Astrocyte (in vitro differentiated cells and primary cell): ENCODE measurements at regions not wholly inside any gene's neighbourhood (a gene's known extent, or its start where the extent isn't known, plus 50 kb on each side); places are given as distances from the start of the nearest gene placed in this dataset.

ENCODE experiments used
- DNase-seq: peaks from one replicate; pipeline ENCODE4 v3.0.0-alpha.2; 2010; ENCODE audit warnings: low read depth
- FAIRE-seq: peaks from 2 replicates; lab custom pipeline; 2011; peaks lifted over from hg19 to GRCh38; lab: Jason Lieb, UNC
- H2AFZ ChIP-seq: 2 replicates; pipeline ENCODE4 v1.6.0; 2012; ENCODE audit warnings: low read depth, low read length, inconsistent platforms
- H3K27ac ChIP-seq: 2 replicates; pipeline ENCODE4 v1.5.1; 2011; ENCODE audit warnings: low read depth, low read length, inconsistent platforms
- H3K27me3 ChIP-seq: 2 replicates; pipeline ENCODE4 v1.6.0; 2011; ENCODE audit warnings: low read length, inconsistent platforms; ENCODE audit not compliant: insufficient read depth
- H3K36me3 ChIP-seq: 2 replicates; pipeline ENCODE4 v1.5.1; 2011; ENCODE audit warnings: low read length, inconsistent platforms; ENCODE audit not compliant: insufficient read depth
- H3K4me1 ChIP-seq: 2 replicates; pipeline ENCODE4 v1.5.1; 2011; ENCODE audit warnings: low read length, inconsistent platforms; ENCODE audit not compliant: insufficient read depth
- H3K4me2 ChIP-seq: 2 replicates; pipeline ENCODE4 v1.6.0; 2012; ENCODE audit warnings: low read length, inconsistent platforms
- H3K4me3 ChIP-seq: 2 replicates; pipeline ENCODE4 v1.5.1; 2011; ENCODE audit warnings: low read depth, mild to moderate bottlenecking, low read length, inconsistent platforms; ENCODE audit not compliant: insufficient read depth
- H3K79me2 ChIP-seq: 2 replicates; pipeline ENCODE4 v1.6.0; 2012; ENCODE audit warnings: mild to moderate bottlenecking, low read length, inconsistent platforms; ENCODE audit not compliant: insufficient read depth
- H3K9ac ChIP-seq: 2 replicates; pipeline ENCODE4 v1.6.0; 2012; ENCODE audit warnings: mild to moderate bottlenecking, low read length, inconsistent platforms
- H3K9me3 ChIP-seq: 2 replicates; pipeline ENCODE4 v1.5.1; 2012; ENCODE audit warnings: low read depth, mild to moderate bottlenecking, low read length, inconsistent platforms; ENCODE audit not compliant: insufficient read depth
- H4K20me1 ChIP-seq: 2 replicates; pipeline ENCODE4 v1.6.0; 2012; ENCODE audit warnings: low read length, inconsistent platforms; ENCODE audit not compliant: insufficient read depth
- H3K27ac Mint-ChIP-seq: one replicate; pipeline ENCODE4 v1.8.0; 2021; ENCODE audit warnings: mild to moderate bottlenecking, mixed read lengths; ENCODE audit not compliant: unreplicated experiment
- H3K27me3 Mint-ChIP-seq: one replicate; pipeline ENCODE4 v1.8.0; 2021; ENCODE audit warnings: low read depth, mixed read lengths; ENCODE audit not compliant: unreplicated experiment
- H3K36me3 Mint-ChIP-seq: one replicate; pipeline ENCODE4 v1.8.0; 2021; ENCODE audit warnings: low read depth, mixed read lengths; ENCODE audit not compliant: unreplicated experiment
- H3K4me1 Mint-ChIP-seq: one replicate; pipeline ENCODE4 v1.8.0; 2021; ENCODE audit warnings: low read depth, mixed read lengths; ENCODE audit not compliant: unreplicated experiment
- H3K4me3 Mint-ChIP-seq: one replicate; pipeline ENCODE4 v1.8.0; 2021; ENCODE audit warnings: mild to moderate bottlenecking, moderate library complexity, mixed read lengths; ENCODE audit not compliant: unreplicated experiment
- H3K9me3 Mint-ChIP-seq: one replicate; pipeline ENCODE4 v1.8.0; 2021; ENCODE audit warnings: mild to moderate bottlenecking, mixed read lengths; ENCODE audit not compliant: unreplicated experiment
- EZH2 ChIP-seq: IDR thresholded peaks from 2 replicates; pipeline ENCODE4 v1.6.1; 2012; ENCODE audit warnings: mild to moderate bottlenecking, low read length, inconsistent platforms; ENCODE audit not compliant: insufficient read depth
- TF ChIP-seq, protein P1 (sequence below): IDR thresholded peaks from 2 replicates; pipeline ENCODE4 v1.5.1; 2011; ENCODE audit warnings: low read depth, mild to moderate bottlenecking, inconsistent platforms, low read length, moderate library complexity; ENCODE audit not compliant: insufficient read depth

DNA sequence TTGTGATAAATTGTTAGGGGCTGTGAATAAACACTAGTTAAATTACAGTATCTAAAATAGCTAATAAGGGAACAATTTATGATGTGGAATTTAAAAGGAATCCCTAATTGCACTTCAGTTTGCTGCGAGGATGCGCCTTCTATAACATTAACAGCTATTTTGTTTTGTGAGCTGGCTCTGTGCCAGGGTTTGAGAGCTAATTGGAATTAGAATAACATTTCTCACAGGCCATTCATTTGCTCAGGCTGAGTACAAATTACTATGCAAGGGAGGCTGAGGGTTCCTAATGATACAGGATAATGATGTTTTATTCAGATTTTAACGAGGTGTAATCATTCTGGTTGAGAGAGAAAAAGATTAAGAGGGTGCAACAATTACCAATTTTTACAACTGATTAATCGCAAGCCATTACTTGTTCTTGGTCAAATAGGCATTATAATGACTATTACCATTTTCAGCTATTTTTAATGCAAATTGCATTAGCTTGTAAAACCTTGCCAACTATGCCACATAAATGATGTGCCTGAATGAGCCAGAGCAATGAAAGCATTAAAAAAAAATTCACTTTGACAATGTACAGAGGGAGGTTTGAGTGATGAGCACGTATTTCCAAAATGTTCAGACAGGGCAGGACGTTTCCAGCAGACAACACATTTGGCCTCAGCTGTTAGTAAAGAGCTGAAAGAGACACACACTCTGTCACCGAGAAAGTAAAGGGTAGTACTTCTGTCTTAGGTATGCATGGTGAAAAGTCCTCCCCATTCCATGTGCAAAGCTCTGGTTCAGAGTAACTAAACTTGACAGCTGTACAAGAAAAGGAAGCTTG lies 576.5 kb downstream of the TLE1 start:
- H3K4me1 Mint-ChIP-seq: peaks cover 15% of the 10 kb centered on the region
- no peak for FAIRE-seq

DNA sequence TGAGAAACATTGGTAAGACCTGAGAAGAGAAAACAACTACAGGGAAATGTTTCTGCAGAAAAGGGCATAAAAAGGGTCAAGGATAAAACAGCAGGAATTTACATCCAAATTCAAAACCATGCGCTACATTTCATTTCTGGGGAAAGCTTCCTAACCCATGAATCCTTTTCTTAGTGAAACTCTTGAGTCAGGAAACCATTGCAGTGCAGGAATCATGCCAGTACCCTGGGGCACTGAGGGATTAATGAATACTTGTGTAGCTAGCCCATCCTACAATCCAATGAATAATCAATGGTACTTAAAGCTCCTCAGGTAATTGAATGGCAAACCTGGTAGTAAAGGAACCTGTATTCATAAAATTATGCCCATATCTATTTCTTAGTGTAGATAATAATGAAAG lies 580.5 kb downstream of the TLE1 start:
- DNase-seq (no peak), FAIRE-seq (no peak)
- Histone ChIP-seq H3K27ac (no peak overlapping the region), H3K4me2 (no peak overlapping the region), H3K4me3 (no peak overlapping the region), H3K27me3 (no peaks in the 10 kb centered on the region), H3K79me2 (no peaks in the 10 kb centered on the region), H4K20me1 (no peaks in the 10 kb centered on the region), H2AFZ (no peak overlapping the region), H3K36me3 (no peaks in the 10 kb centered on the region), H3K9me3 (no peaks in the 10 kb centered on the region), H3K4me1 (no peaks in the 10 kb centered on the region), H3K9ac (no peak overlapping the region)
- Mint-ChIP-seq H3K9me3 (no peaks in the 10 kb centered on the region), H3K4me1 (peaks cover 14% of the 10 kb centered on the region), H3K4me3 (no peak overlapping the region), H3K27me3 (no peaks in the 10 kb centered on the region), H3K27ac (no peak overlapping the region), H3K36me3 (no peaks in the 10 kb centered on the region)
- TF ChIP-seq EZH2: no peak
- TF ChIP-seq, protein P1, sequence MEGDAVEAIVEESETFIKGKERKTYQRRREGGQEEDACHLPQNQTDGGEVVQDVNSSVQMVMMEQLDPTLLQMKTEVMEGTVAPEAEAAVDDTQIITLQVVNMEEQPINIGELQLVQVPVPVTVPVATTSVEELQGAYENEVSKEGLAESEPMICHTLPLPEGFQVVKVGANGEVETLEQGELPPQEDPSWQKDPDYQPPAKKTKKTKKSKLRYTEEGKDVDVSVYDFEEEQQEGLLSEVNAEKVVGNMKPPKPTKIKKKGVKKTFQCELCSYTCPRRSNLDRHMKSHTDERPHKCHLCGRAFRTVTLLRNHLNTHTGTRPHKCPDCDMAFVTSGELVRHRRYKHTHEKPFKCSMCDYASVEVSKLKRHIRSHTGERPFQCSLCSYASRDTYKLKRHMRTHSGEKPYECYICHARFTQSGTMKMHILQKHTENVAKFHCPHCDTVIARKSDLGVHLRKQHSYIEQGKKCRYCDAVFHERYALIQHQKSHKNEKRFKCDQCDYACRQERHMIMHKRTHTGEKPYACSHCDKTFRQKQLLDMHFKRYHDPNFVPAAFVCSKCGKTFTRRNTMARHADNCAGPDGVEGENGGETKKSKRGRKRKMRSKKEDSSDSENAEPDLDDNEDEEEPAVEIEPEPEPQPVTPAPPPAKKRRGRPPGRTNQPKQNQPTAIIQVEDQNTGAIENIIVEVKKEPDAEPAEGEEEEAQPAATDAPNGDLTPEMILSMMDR: no peak

More for the DNA sequence above, 576.5 kb downstream of the TLE1 start:
- Histone ChIP-seq H3K36me3 (no peaks in the 10 kb centered on the region), H3K4me2 (peak overlapping the region; percentile 2), H3K79me2 (no peaks in the 10 kb centered on the region), H3K27me3 (no peaks in the 10 kb centered on the region), H2AFZ (no peak overlapping the region), H3K27ac (no peak overlapping the region), H3K9me3 (no peaks in the 10 kb centered on the region), H3K9ac (no peak overlapping the region), H3K4me3 (no peak overlapping the region), H3K4me1 (no peaks in the 10 kb centered on the region), H4K20me1 (no peaks in the 10 kb centered on the region)
- no peak for TF ChIP-seq EZH2
- TF ChIP-seq, protein P1: no peak
- H3K27ac Mint-ChIP-seq: no peak overlapping the region
- no peaks in the 10 kb centered on the region for H3K36me3 Mint-ChIP-seq
- no peaks in the 10 kb centered on the region for H3K9me3 Mint-ChIP-seq
- H3K27me3 Mint-ChIP-seq: no peaks in the 10 kb centered on the region
- H3K4me3 Mint-ChIP-seq: no peak overlapping the region
- DNase-seq: no peak

DNA sequence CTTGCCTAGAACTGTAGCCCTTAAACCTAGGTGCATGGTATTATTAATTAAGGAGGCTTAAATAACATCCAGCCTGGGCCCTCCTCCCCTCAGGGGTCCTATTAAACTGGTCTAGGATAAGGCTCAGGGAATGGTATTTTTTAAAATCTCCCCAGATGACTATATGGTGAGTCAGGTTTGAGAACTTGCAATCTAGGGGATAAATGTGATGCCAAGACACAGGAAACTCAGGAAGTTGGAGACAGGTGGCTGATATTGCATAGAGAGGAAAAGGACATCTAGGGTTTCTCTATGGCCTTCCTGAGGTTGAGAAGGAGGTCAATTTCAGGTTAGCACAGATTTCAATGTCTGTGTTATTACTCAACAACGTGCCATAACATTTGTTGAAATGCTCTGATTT lies 581.0 kb downstream of the TLE1 start:
- Histone ChIP-seq H3K9me3 (no peaks in the 10 kb centered on the region), H3K4me1 (no peaks in the 10 kb centered on the region), H3K27me3 (no peaks in the 10 kb centered on the region), H3K27ac (no peak overlapping the region), H4K20me1 (no peaks in the 10 kb centered on the region), H3K79me2 (no peaks in the 10 kb centered on the region), H3K9ac (no peak overlapping the region), H3K4me2 (no peak overlapping the region), H3K36me3 (no peaks in the 10 kb centered on the region), H3K4me3 (no peak overlapping the region), H2AFZ (no peak overlapping the region)
- Mint-ChIP-seq H3K4me3 (no peak overlapping the region), H3K27ac (no peak overlapping the region), H3K9me3 (no peaks in the 10 kb centered on the region), H3K36me3 (no peaks in the 10 kb centered on the region), H3K4me1 (peaks cover 10% of the 10 kb centered on the region), H3K27me3 (no peaks in the 10 kb centered on the region)
- DNase-seq (peak; percentile 34), FAIRE-seq (no peak)
- no peak for TF ChIP-seq EZH2
- TF ChIP-seq, protein P1: no peak
